HEK293 (cell line): ENCODE measurements at regions not wholly inside any gene's neighbourhood (a gene's known extent, or its start where the extent isn't known, plus 50 kb on each side); places are given as distances from the start of the nearest gene placed in this dataset.

Experiments used
- CTCF ChIA-PET: fragments of 350-600 bp; formaldehyde crosslinking; extraction: SDS; loops from one replicate; lab custom pipeline; 2021; ENCODE audit warnings: antibody characterized with exemption; lab: Yijun Ruan, JAX
- POLR2A ChIA-PET: fragments of 300-600 bp; formaldehyde crosslinking; extraction: SDS; loops from one replicate; lab custom pipeline; 2020; ENCODE audit warnings: antibody characterized with exemption, inconsistent platforms; lab: Yijun Ruan, JAX
- H3K27ac ChIP-seq: fragments of 200-500 bp; sonication (Bioruptor generic); 2 replicates; pipeline ENCODE4 v1.5.1; 2014; ENCODE audit warnings: low read depth, low read length, control low read depth, inconsistent platforms; ENCODE audit errors: extremely low read depth
- H3K36me3 ChIP-seq, 2 experiments: fragments of 200-500 bp in 1 of 2; sonication (Bioruptor generic) in 1 of 2; 1 replicate in 1 of 2; 2 replicates in 1 of 2; pipeline ENCODE4 v1.5.1; 2014 to 2017; ENCODE audit warnings: inconsistent platforms in 2 of 2, low read length in 2 of 2; ENCODE audit not compliant: control insufficient read depth in 2 of 2, insufficient read depth in 1 of 2
- H3K4me1 ChIP-seq: fragments of 200-500 bp; sonication (Bioruptor generic); 2 replicates; pipeline ENCODE4 v1.5.1; 2014; ENCODE audit warnings: mild to moderate bottlenecking, low read length, inconsistent platforms; ENCODE audit not compliant: control insufficient read depth, insufficient read depth
- H3K4me3 ChIP-seq: 2 replicates; pipeline ENCODE4 v1.5.1; 2011; ENCODE audit warnings: low read depth, mild to moderate bottlenecking, control low read depth, low read length, moderate library complexity
- H3K9me3 ChIP-seq: fragments of 200-500 bp; sonication (Bioruptor generic); 2 replicates; pipeline ENCODE4 v1.5.1; 2014; ENCODE audit warnings: low read depth, low read length, inconsistent platforms; ENCODE audit not compliant: control insufficient read depth, insufficient read depth
- GLIS2 ChIP-seq: fragments of 450-650 bp; formaldehyde crosslinking; IDR thresholded peaks from 2 replicates; pipeline ENCODE4 v1.5.1; 2016; ENCODE audit warnings: missing biosample characterization, missing genetic modification characterization
- KLF1 ChIP-seq: fragments of 450-650 bp; formaldehyde crosslinking; IDR thresholded peaks from 2 replicates; pipeline ENCODE4 v1.5.1; 2016; ENCODE audit warnings: missing biosample characterization, missing genetic modification characterization
- KLF16 ChIP-seq: fragments of 450-650 bp; formaldehyde crosslinking; IDR thresholded peaks from 2 replicates; pipeline ENCODE4 v1.5.1; 2017; ENCODE audit warnings: missing biosample characterization, missing genetic modification characterization
- KLF9 ChIP-seq: fragments of 450-650 bp; formaldehyde crosslinking; IDR thresholded peaks from 2 replicates; pipeline ENCODE4 v1.5.1; 2016; ENCODE audit warnings: missing biosample characterization, missing genetic modification characterization, low read depth
- PRDM2 ChIP-seq: fragments of 450-650 bp; formaldehyde crosslinking; IDR thresholded peaks from 2 replicates; pipeline ENCODE4 v1.5.1; 2016; ENCODE audit warnings: missing biosample characterization, missing genetic modification characterization, borderline replicate concordance
- REPIN1 ChIP-seq: fragments of 450-650 bp; formaldehyde crosslinking; IDR thresholded peaks from 2 replicates; pipeline ENCODE4 v1.5.1; 2017; ENCODE audit warnings: missing biosample characterization, missing genetic modification characterization, low read depth
- SALL2 ChIP-seq: fragments of 450-650 bp; formaldehyde crosslinking; IDR thresholded peaks from 2 replicates; pipeline ENCODE4 v1.5.0; 2017; ENCODE audit warnings: missing biosample characterization, mild to moderate bottlenecking, missing genetic modification characterization, borderline replicate concordance
- TCF7L2 ChIP-seq: IDR thresholded peaks from 2 replicates; pipeline ENCODE4 v1.6.1; 2011; ENCODE audit warnings: low read depth, mild to moderate bottlenecking, inconsistent platforms, low read length, moderate library complexity, borderline replicate concordance
- ZBTB44 ChIP-seq: fragments of 450-650 bp; IDR thresholded peaks from 2 replicates; pipeline ENCODE4 v1.5.1; 2018; ENCODE audit warnings: missing biosample characterization, mild to moderate bottlenecking, missing genetic modification characterization
- ZFP3 ChIP-seq: fragments of 450-650 bp; formaldehyde crosslinking; IDR thresholded peaks from 2 replicates; pipeline ENCODE4 v1.5.1; 2016; ENCODE audit warnings: low read depth, missing biosample characterization, missing genetic modification characterization
- ZNF132 ChIP-seq: fragments of 450-650 bp; formaldehyde crosslinking; IDR thresholded peaks from 2 replicates; pipeline ENCODE4 v1.5.1; 2017; ENCODE audit warnings: missing biosample characterization, missing genetic modification characterization, borderline replicate concordance
- ZNF148 ChIP-seq: fragments of 450-650 bp; formaldehyde crosslinking; IDR thresholded peaks from 2 replicates; pipeline ENCODE4 v1.5.0; 2017; ENCODE audit warnings: missing biosample characterization, missing genetic modification characterization, borderline replicate concordance
- ZNF239 ChIP-seq: fragments of 450-650 bp; formaldehyde crosslinking; IDR thresholded peaks from 2 replicates; pipeline ENCODE4 v1.5.1; 2016; ENCODE audit warnings: missing biosample characterization, missing genetic modification characterization
- ZNF350 ChIP-seq: fragments of 450-650 bp; formaldehyde crosslinking; IDR thresholded peaks from 2 replicates; pipeline ENCODE4 v1.5.0; 2017; ENCODE audit warnings: missing biosample characterization, mild to moderate bottlenecking, missing genetic modification characterization
- ZNF473 ChIP-seq: fragments of 450-650 bp; formaldehyde crosslinking; IDR thresholded peaks from 2 replicates; pipeline ENCODE4 v1.5.1; 2017; ENCODE audit warnings: missing biosample characterization, missing genetic modification characterization
- ZNF561 ChIP-seq: fragments of 450-650 bp; IDR thresholded peaks from 2 replicates; pipeline ENCODE4 v1.5.1; 2018; ENCODE audit warnings: missing biosample characterization, missing genetic modification characterization, borderline replicate concordance
- ZNF626 ChIP-seq: fragments of 450-650 bp; sonication (Bioruptor Pico); formaldehyde crosslinking; IDR thresholded peaks from 2 replicates; pipeline ENCODE4 v1.5.1; 2018; ENCODE audit warnings: missing biosample characterization, missing genetic modification characterization, inconsistent platforms
- ZNF629 ChIP-seq: fragments of 450-650 bp; formaldehyde crosslinking; IDR thresholded peaks from 2 replicates; pipeline ENCODE4 v1.5.1; 2017; ENCODE audit warnings: missing biosample characterization, missing genetic modification characterization
- ZNF645 ChIP-seq: fragments of 450-650 bp; formaldehyde crosslinking; IDR thresholded peaks from 2 replicates; pipeline ENCODE4; 2016; ENCODE audit warnings: missing biosample characterization, missing genetic modification characterization
- ZNF658 ChIP-seq: fragments of 450-650 bp; formaldehyde crosslinking; IDR thresholded peaks from 2 replicates; pipeline ENCODE4; 2016; ENCODE audit warnings: missing biosample characterization, missing genetic modification characterization
- ZNF701 ChIP-seq: fragments of 450-650 bp; formaldehyde crosslinking; IDR thresholded peaks from 2 replicates; pipeline ENCODE4 v1.5.1; 2016; ENCODE audit warnings: missing biosample characterization, missing genetic modification characterization
- ZNF707 ChIP-seq: fragments of 450-650 bp; formaldehyde crosslinking; IDR thresholded peaks from 2 replicates; pipeline ENCODE4 v1.5.1; 2016; ENCODE audit warnings: missing biosample characterization, missing genetic modification characterization
- ZNF837 ChIP-seq: fragments of 450-650 bp; formaldehyde crosslinking; IDR thresholded peaks from 2 replicates; pipeline ENCODE4 v1.5.1; 2016; ENCODE audit warnings: missing biosample characterization, missing genetic modification characterization

GRCh38 chr12:17358835-17359234 is 731.2 kb downstream of the RERGL start:
- TF ChIP-seq ZNF473 (no peak), ZNF148 (no peak), PRDM2 (tag by site-specific recombination) (no peak), GLIS2 (tag by site-specific recombination) (no peak), ZNF701 (no peak)
- no peaks in the 10 kb centered on the region for H3K4me1 ChIP-seq
- H3K36me3 ChIP-seq = no peaks in the 10 kb centered on the region
- POLR2A ChIA-PET = no interaction called here
- no peaks in the 10 kb centered on the region for H3K9me3 ChIP-seq
- no peak overlapping the region for H3K27ac ChIP-seq
- no peak overlapping the region for H3K4me3 ChIP-seq
- CTCF ChIA-PET = no interaction called here

- no peaks in the 10 kb centered on the region for H3K36me3 ChIP-seq
- TF ChIP-seq REPIN1 (tag by site-specific recombination) (no peak), ZNF561 (tag by site-specific recombination) (no peak), ZNF707 (tag by site-specific recombination) (no peak), ZNF658 (tag by site-specific recombination) (no peak), ZNF837 (tag by site-specific recombination) (no peak), ZNF626 (tag by site-specific recombination) (no peak), KLF9 (no peak), ZNF350 (tag by site-specific recombination) (no peak), TCF7L2 (no peak), ZNF239 (tag by site-specific recombination) (no peak), ZFP3 (tag by site-specific recombination) (no peak), KLF16 (no peak), ZNF645 (tag by site-specific recombination) (no peak), ZBTB44 (tag by site-specific recombination) (no peak), KLF1 (tag by site-specific recombination) (no peak), SALL2 (tag by site-specific recombination) (no peak), ZNF132 (tag by site-specific recombination) (no peak), ZNF629 (no peak)
- TF ChIP-seq, all 188 proteins: peak for 0
- ChIA-PET CTCF (interaction anchor here (0.8 kb wide), 1 partner anchor 19 kb away, joined by 3 read pairs; no protein-coding TSS in a partner anchor), POLR2A (no interaction called here)
- no peak overlapping the region for H3K4me3 ChIP-seq
- no peaks in the 10 kb centered on the region for H3K9me3 ChIP-seq
- no peaks in the 10 kb centered on the region for H3K4me1 ChIP-seq
- H3K27ac ChIP-seq = no peak overlapping the region
Measured at GRCh38 chr12:17357396-17357795, 732.6 kb downstream of the RERGL start.
